ENCODE measurements at regions not wholly inside any gene's neighbourhood (a gene's known extent, or its start where the extent isn't known, plus 50 kb on each side); places are given as distances from the start of the nearest gene placed in this dataset.
A peak's percentile ranks its signal among the peaks of the same experiment; 100 is the strongest.

DNA sequence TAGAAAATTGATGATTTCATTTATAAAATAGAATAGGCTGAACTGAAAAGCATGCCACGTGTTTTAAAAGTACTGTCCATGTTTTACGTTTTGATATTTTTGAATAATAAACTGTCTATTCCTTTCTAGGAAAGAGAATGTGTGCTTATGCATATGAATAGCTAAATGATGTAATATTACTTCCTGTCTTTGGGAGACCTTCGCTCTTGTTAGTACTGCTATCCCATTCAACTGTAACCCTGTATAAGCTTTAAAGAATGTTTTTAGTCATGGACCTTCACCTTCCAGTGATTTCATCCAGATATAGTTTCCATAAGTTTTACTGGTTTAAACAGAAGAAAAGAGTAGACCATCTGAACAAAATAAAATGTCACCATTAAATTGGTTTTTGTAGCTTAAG lies 274.4 kb upstream of the SEMA3A start:
- DNase-seq, result no peak

- DNase-seq, result no peak
Measured at GRCh38 chr7:84462259-84462658, 267.7 kb upstream of the SEMA3A start.

DNA sequence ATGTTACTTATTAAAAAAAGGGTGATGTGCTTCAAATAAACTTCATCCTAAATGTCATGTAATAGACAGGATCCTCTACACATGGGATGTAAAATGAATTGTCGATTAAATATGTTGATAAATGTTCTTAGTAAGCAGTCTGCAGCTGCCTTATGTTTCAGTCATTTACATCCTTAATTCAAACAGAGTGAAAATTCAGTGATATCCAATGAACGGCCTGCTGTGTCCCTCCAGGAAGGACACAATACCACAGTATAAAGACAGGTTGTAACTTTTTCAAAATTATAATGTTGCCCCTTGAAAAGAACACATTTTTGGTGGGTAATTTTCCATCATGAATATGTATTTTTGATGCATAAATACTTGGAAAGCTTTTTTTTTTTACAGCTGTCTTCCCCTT lies 266.5 kb upstream of the SEMA3A start:
- DNase-seq, result no peak

DNA sequence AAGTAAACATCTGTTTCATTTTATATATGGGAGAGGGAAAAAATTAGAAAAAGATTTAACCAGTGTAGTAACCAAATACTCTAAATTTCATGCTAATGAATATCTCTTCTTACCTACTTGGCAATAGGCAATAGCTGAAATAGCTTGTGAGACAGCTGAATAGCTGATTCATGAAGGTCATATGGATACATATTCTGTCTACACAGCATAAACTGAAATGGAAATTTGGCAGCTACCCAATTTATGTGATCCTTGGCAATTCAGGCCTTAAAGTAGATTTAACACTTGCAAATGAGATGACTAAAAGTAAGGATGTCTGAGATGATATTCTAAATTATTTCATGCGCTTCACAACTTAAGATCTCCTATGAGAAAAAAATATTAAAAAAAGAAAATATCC lies 261.2 kb upstream of the SEMA3A start:
- DNase-seq, result no peak

DNA sequence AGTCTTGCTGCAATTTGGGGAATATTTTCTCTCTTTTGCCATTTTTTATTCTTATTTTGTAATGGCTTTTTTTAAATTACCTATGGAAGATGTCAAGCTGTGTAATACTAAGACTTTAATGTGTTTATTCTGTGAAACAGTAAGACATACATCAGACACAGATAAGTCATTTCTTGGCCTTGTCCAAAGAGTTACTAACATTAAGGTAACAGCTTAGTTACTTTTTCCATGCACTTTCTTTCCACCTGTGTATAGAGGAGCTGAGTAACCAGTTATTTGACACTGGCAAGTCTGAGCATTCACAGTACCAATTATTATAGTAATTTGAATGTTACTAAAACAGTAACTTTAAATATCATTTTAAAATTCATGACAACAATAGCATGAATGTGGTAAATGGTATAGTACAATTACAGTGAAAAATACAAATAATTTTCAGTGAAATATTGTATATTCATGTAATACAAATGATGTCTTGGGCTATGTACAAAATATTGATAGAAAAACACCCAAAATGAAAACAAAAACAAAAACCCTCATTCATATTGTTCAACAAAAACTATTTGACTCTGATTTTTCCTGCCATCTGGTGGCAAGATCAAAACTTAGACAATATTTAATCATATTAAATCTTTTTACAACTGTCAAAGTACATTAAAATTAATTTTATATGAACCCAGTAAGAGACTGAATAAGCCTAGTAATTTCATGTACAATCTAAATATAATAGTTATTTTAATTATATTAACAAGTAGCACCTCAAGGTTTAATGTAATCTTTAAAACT lies 259.8 kb upstream of the SEMA3A start:
- no peak for DNase-seq

GRCh38 chr7:84452618-84453017 lies 258.0 kb upstream of the SEMA3A start:
- no peak for DNase-seq

GRCh38 chr7:84450772-84451171 lies 256.2 kb upstream of the SEMA3A start:
- DNase-seq, result no peak

- DNase-seq, result no peak
Measured at GRCh38 chr7:84447636-84448293, 253.2 kb upstream of the SEMA3A start.

- no peak for DNase-seq
Measured at GRCh38 chr7:84446991-84447480, 252.4 kb upstream of the SEMA3A start.

DNA sequence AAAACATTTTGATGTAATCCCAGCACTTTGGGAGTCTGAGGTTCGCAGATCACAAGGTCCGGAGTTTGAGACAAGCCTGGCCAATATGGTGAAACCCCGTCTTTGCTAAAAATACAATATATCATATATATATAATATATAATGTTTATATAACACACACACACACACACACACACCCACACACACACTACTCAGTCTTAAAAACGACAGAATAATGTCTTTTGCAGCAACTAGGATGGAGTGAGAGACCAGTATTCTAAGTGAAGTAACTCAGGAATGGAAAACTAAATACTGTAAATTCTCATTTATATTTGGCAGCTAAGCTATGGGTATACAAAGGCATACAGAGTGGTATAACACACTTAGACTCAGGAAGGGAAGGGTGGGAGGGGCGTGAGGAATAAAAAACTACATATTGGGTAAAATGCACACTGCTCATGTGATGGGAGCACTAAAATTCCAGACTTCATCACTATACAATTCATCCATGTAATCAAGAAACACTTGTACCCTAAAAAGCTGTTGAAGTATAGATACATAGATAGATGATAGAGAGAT lies 231.2 kb upstream of the SEMA3A start:
- no peak for DNase-seq

- no peak for DNase-seq
Measured at GRCh38 chr7:84422790-84423189, 228.2 kb upstream of the SEMA3A start.

GRCh38 chr7:84412161-84412969 lies 217.8 kb upstream of the SEMA3A start:
- DNase-seq, result no peak

DNA sequence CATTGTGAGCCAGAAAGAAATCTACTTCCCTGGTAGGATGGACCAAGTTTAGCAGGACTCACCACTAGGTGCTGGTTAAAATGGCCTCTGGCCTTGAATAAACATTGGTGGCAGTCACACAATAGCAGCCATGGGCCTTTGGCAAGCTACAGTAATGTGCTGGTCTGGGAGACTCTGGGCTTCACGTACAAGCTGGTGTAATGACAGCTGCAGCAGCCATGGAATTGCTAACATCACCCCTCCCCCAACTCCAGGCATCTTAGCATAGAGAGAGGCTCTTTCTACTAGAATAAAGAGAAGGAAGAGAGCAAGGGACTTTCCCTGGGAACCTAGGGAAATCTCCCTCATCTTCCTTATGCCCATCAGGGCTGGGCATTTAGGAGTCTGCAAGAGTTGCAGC lies 205.1 kb upstream of the SEMA3A start:
- DNase-seq, result no peak

DNA sequence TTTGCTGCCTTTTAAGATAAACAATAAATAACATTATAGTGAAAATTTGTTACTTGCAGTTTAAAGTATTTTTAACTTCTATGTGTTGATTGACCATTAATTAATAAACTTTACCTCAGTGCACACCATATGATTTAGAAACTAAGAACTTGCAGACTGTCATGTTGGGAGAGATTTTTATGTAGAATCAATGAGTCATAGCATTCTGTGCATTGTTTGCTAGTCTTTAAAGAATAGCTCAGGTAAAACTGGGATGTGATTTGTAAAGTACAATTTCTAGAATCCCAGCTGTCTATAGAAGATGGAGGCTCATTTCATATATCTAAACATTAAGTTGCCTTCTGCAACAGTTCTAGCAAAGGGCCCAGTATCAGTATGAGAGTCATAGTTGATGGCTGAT lies 199.6 kb upstream of the SEMA3A start:
- DNase-seq, result no peak

GRCh38 chr7:84393786-84394185 lies 199.2 kb upstream of the SEMA3A start:
- no peak for DNase-seq

DNA sequence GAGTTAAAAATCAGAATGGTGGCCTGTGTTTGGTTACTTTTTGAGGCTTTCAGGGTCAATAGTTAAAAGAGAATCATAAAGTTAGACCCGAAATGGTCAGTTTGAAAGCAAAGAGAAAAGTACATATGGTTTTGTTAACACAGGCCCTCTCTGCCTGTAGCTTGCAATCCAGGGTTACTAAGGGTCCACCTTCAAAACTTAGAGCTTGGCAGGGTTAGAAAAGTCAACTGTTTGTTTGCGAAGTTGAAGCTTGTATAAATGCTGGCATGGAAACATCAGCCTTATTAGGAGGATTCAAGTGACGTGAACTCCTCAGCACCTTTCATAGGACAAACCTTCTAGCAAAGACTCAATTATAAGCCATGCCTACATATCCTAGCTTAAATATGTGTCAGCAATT lies 196.3 kb upstream of the SEMA3A start:
- DNase-seq, result no peak

DNA sequence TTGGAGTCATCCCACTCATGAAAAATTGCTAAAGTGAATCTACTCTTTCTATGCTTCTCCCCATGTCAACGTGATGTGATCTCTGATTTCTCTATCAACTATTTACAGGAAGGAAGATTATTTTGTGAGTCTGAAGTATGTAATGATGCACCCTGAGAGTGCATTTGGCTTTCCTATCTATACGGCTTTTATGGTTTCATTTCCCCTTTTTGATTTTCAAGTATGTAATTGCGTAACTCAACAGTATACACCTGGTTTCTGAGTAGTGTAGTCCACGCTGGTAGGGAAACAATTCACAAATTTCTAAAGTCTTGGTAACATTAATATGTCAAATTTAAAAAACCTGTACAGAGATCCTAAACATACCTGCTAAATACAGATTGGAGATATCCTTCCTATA lies 194.7 kb upstream of the SEMA3A start:
- DNase-seq, result peak; percentile 21

- DNase-seq, result no peak
Measured at GRCh38 chr7:84387595-84387994, 193.0 kb upstream of the SEMA3A start.

- no peak for DNase-seq
Measured at GRCh38 chr7:84384417-84384816, 189.8 kb upstream of the SEMA3A start.

DNA sequence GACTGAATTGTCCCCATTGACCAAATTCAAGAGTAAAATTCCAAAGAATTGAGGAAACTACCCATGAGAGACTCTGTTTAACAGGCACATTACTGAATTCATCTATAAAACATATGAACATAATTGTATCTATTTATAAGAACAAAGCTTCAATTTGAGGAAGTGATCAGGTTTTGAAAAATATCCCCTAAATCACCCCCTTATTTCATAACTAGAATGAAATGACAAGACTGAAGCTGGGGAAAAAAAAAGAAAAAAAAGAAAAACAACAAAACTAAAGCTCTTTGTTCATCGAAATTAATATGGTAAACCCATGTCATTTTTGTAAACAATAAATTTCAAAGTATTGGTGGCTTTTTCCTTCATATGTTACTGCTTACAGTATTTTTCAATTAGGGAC lies 184.9 kb upstream of the SEMA3A start:
- DNase-seq, result no peak

DNA sequence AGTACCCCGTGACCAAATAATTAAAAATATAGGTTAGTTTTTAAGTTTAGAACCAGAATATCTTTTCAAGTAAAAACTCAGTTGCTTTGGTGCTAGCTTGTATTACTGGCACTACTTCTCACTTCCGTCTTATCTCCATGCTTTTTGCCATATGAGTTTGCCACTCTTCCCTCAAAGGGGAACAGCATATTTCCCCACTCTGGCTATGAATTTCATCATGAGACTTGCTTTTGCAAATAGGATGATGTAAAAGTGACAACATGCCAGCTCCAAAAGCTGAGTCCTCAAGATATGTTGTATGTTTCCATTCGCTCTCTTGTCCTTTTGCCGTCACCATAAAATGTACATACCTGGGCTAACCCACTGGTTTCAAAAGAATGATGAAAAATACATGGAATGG lies 178.1 kb upstream of the SEMA3A start:
- no peak for DNase-seq

- no peak for DNase-seq
Measured at GRCh38 chr7:84372155-84372621, 177.6 kb upstream of the SEMA3A start.

DNA sequence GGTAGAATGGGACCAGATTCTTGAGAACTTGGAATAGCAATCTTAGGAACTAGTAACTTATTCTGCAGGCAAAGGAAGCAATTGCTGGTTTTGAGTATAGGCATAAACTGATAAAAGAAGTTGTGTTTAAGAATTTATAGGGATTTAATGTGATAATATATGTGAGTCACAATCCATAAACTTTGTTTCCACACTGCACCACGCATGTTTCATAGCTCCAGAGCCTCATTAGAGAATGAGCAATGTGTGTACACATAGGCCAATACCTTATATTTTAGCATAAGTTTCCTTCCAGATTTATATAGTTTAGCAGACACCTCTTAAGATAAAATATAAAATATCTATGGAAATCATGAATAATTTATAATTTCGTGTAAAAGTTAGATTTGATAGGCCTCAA lies 175.5 kb upstream of the SEMA3A start:
- DNase-seq, result no peak
